NT2/D1 (cell line): ENCODE measurements at regions not wholly inside any gene's neighbourhood (a gene's known extent, or its start where the extent isn't known, plus 50 kb on each side); places are given as distances from the start of the nearest gene placed in this dataset.

Experiments used
- SUZ12 ChIP-seq: IDR thresholded peaks from 2 replicates; pipeline ENCODE4 v1.6.1; 2011; ENCODE audit not compliant: insufficient read length, insufficient read depth; ENCODE audit errors: extremely low read depth
- YY1 ChIP-seq: IDR thresholded peaks from 2 replicates; pipeline ENCODE4 v1.6.1; 2011; ENCODE audit not compliant: insufficient read length, insufficient read depth
- ZNF274 ChIP-seq: IDR thresholded peaks from 2 replicates; pipeline ENCODE4 v1.6.1; 2011; ENCODE audit warnings: mild to moderate bottlenecking, low read depth, low read length

DNA sequence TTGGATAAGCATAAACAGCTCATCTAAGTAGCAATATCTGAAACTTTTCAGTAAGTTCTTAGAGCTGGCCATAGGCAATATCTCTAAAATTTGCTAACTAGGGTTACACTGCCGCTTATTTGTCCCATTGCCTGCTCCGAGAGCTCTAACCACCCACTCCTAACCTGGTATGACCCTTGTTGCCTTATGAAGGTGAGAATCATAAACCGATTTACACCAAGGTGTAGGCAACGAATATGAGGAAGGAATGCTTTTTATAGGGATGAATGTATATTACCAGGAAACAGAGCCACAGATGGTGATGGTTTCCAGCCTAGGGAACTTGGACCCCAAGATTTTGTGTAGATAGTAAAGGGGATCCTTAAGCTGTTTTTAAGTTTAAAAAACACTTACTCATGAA lies 440.9 kb downstream of the PDCD6IP start:
- TF ChIP-seq ZNF274, result no peak
- TF ChIP-seq YY1, result no peak
- TF ChIP-seq SUZ12, result no peak
